ENCODE measurements at regions not wholly inside any gene's neighbourhood (a gene's known extent, or its start where the extent isn't known, plus 50 kb on each side); places are given as distances from the start of the nearest gene placed in this dataset.

GRCh38 chr9:89740722-89741121 is 135.9 kb downstream of the GADD45G start:
- H3K9ac ChIP-seq (ENCODE audit: low read length) = no peak overlapping the region
- H3K4me2 ChIP-seq (ENCODE audit: low read depth, low read length, poor library complexity, severe bottlenecking) = no peak overlapping the region
- no peaks in the 10 kb centered on the region for H3K9me2 ChIP-seq (replicated peaks; ENCODE audit: insufficient read depth, low read length)
- H3F3A ChIP-seq (ENCODE audit: insufficient read depth) = no peaks in the 10 kb centered on the region
- H3K9me3 ChIP-seq (ENCODE audit: insufficient read depth, low read length) = no peaks in the 10 kb centered on the region
- no peak overlapping the region for H3K27ac ChIP-seq (ENCODE audit: low read depth, low read length)
- no peak overlapping the region for H3K4me3 ChIP-seq (ENCODE audit: insufficient read depth, low read length, poor library complexity, severe bottlenecking)
- H2AFZ ChIP-seq (ENCODE audit: low read depth, low read length, severe bottlenecking) = no peak overlapping the region
- no peaks in the 10 kb centered on the region for H3K79me2 ChIP-seq (ENCODE audit: insufficient read depth, low read length)
- no peaks in the 10 kb centered on the region for H3K36me3 ChIP-seq (ENCODE audit: low read length)
- TF ChIP-seq EZH2phosphoT487 (conservative IDR thresholded peaks at IDR 0.05; ENCODE audit: low read length) = no peak
- no peak for TF ChIP-seq CTCF (IDR thresholded peaks at IDR 0.05; ENCODE audit: insufficient read depth, low read length, poor library complexity, severe bottlenecking)
- H3K27me3 ChIP-seq (ENCODE audit: low read length) = no peaks in the 10 kb centered on the region
- H4K20me1 ChIP-seq (ENCODE audit: low read depth, low read length) = no peaks in the 10 kb centered on the region

GRCh38 chr9:89742660-89743059 is 137.8 kb downstream of the GADD45G start:
- Histone ChIP-seq H3K27ac (ENCODE audit: low read depth, low read length) (no peak overlapping the region), H3K79me2 (ENCODE audit: insufficient read depth, low read length) (no peaks in the 10 kb centered on the region), H3K9me3 (ENCODE audit: insufficient read depth, low read length) (no peaks in the 10 kb centered on the region), H3K36me3 (ENCODE audit: low read length) (no peaks in the 10 kb centered on the region), H3K9me2 (replicated peaks; ENCODE audit: insufficient read depth, low read length) (no peaks in the 10 kb centered on the region), H2AFZ (ENCODE audit: low read depth, low read length, severe bottlenecking) (no peak overlapping the region), H3K9ac (ENCODE audit: low read length) (no peak overlapping the region), H3K27me3 (ENCODE audit: low read length) (no peaks in the 10 kb centered on the region), H4K20me1 (ENCODE audit: low read depth, low read length) (no peaks in the 10 kb centered on the region), H3K4me3 (ENCODE audit: insufficient read depth, low read length, poor library complexity, severe bottlenecking) (no peak overlapping the region), H3F3A (ENCODE audit: insufficient read depth) (no peaks in the 10 kb centered on the region), H3K4me2 (ENCODE audit: low read depth, low read length, poor library complexity, severe bottlenecking) (no peak overlapping the region)
- TF ChIP-seq EZH2phosphoT487 (conservative IDR thresholded peaks at IDR 0.05; ENCODE audit: low read length) (no peak), CTCF (IDR thresholded peaks at IDR 0.05; ENCODE audit: insufficient read depth, low read length, poor library complexity, severe bottlenecking) (no peak)

GRCh38 chr9:89743216-89743572 is 138.4 kb downstream of the GADD45G start:
- H3K4me2 ChIP-seq (ENCODE audit: low read depth, low read length, poor library complexity, severe bottlenecking) = no peak overlapping the region
- H3K4me3 ChIP-seq (ENCODE audit: insufficient read depth, low read length, poor library complexity, severe bottlenecking) = no peak overlapping the region
- no peak for TF ChIP-seq EZH2phosphoT487 (conservative IDR thresholded peaks at IDR 0.05; ENCODE audit: low read length)
- TF ChIP-seq CTCF (IDR thresholded peaks at IDR 0.05; ENCODE audit: insufficient read depth, low read length, poor library complexity, severe bottlenecking) = no peak
- no peaks in the 10 kb centered on the region for H3K9me2 ChIP-seq (replicated peaks; ENCODE audit: insufficient read depth, low read length)
- no peak overlapping the region for H3K9ac ChIP-seq (ENCODE audit: low read length)
- no peaks in the 10 kb centered on the region for H3K9me3 ChIP-seq (ENCODE audit: insufficient read depth, low read length)
- no peaks in the 10 kb centered on the region for H3F3A ChIP-seq (ENCODE audit: insufficient read depth)
- H3K36me3 ChIP-seq (ENCODE audit: low read length) = no peaks in the 10 kb centered on the region
- no peaks in the 10 kb centered on the region for H3K27me3 ChIP-seq (ENCODE audit: low read length)
- no peaks in the 10 kb centered on the region for H3K79me2 ChIP-seq (ENCODE audit: insufficient read depth, low read length)
- no peak overlapping the region for H2AFZ ChIP-seq (ENCODE audit: low read depth, low read length, severe bottlenecking)
- peak overlapping the region; percentile 21; the same call in 1 of the 2 replicates for H3K27ac ChIP-seq (ENCODE audit: low read depth, low read length)
- H4K20me1 ChIP-seq (ENCODE audit: low read depth, low read length) = no peaks in the 10 kb centered on the region

All from SU-DHL-6 (cell line).